ENCODE measurements at regions not wholly inside any gene's neighbourhood (a gene's known extent, or its start where the extent isn't known, plus 50 kb on each side); places are given as distances from the start of the nearest gene placed in this dataset.

- H3K9me2 ChIP-seq (ENCODE audit: insufficient read depth) = no peaks in the 10 kb centered on the region
- no peaks in the 10 kb centered on the region for H3K36me3 ChIP-seq (ENCODE audit: low read depth)
- H3K9me3 ChIP-seq (ENCODE audit: insufficient read depth, low read depth) = no peaks in the 10 kb centered on the region; the same call in 1 of the 2 replicates
- no peaks in the 10 kb centered on the region for H3F3A ChIP-seq (ENCODE audit: insufficient read depth, low read depth)
- H3K27ac ChIP-seq = no peak overlapping the region
- POLR2A ChIA-PET (ENCODE audit: unreplicated experiment) = no interaction called here
- no peaks in the 10 kb centered on the region for H3K4me1 ChIP-seq (replicated peaks; ENCODE audit: insufficient read depth)
- no peaks in the 10 kb centered on the region for H4K20me1 ChIP-seq (ENCODE audit: insufficient read depth)
- CTCF ChIA-PET = no interaction called here
- BruUV-seq (replicated peaks) = no TSS peak
- H2AFZ ChIP-seq = no peak overlapping the region
- intact Hi-C loops (cut with micrococcal nuclease; ENCODE audit: unreplicated experiment) = no loop called here
- TF ChIP-seq, protein P1, sequence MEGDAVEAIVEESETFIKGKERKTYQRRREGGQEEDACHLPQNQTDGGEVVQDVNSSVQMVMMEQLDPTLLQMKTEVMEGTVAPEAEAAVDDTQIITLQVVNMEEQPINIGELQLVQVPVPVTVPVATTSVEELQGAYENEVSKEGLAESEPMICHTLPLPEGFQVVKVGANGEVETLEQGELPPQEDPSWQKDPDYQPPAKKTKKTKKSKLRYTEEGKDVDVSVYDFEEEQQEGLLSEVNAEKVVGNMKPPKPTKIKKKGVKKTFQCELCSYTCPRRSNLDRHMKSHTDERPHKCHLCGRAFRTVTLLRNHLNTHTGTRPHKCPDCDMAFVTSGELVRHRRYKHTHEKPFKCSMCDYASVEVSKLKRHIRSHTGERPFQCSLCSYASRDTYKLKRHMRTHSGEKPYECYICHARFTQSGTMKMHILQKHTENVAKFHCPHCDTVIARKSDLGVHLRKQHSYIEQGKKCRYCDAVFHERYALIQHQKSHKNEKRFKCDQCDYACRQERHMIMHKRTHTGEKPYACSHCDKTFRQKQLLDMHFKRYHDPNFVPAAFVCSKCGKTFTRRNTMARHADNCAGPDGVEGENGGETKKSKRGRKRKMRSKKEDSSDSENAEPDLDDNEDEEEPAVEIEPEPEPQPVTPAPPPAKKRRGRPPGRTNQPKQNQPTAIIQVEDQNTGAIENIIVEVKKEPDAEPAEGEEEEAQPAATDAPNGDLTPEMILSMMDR (conservative IDR thresholded peaks at IDR 0.05) = no peak
- no peak for TF ChIP-seq EZH2 (IDR thresholded peaks at IDR 0.05; ENCODE audit: low read depth)
- no peak overlapping the region for H3K4me2 ChIP-seq
- H3K27me3 ChIP-seq (ENCODE audit: insufficient read depth, low read depth) = no peaks in the 10 kb centered on the region
- DNase-seq = no peak
- no peak overlapping the region for H3K4me3 ChIP-seq
- no peaks in the 10 kb centered on the region for H3K79me2 ChIP-seq (ENCODE audit: low read depth)
Observed at GRCh38 chr12:91609283-91609682, 426.7 kb upstream of the DCN start.

DNA sequence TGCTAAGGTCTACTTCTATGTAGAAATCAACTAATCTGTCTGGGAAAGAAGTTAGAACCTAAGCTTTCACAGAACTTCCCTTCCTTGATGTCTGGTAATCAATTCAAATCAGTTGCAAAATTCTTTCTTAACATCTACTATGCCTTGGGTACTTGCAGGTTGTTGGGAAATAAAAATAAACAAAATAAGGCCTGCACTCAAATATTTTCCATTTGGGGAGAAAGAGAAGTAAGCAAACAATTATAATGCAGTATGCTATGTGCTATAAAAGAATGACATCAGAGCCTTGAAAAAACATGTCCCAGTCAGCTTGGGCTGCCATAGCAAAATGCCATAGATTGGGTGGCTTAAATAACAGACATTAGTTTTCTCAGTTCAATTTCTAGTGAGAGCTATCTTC, 425.9 kb upstream of the DCN start:
- no TSS peak for BruUV-seq (replicated peaks)
- Histone ChIP-seq H3K4me2 (no peak overlapping the region), H3K9me3 (ENCODE audit: insufficient read depth, low read depth) (no peaks in the 10 kb centered on the region; the same call in 1 of the 2 replicates), H3K4me3 (no peak overlapping the region), H3K9me2 (ENCODE audit: insufficient read depth) (no peaks in the 10 kb centered on the region), H3F3A (ENCODE audit: insufficient read depth, low read depth) (no peaks in the 10 kb centered on the region), H3K27ac (no peak overlapping the region), H3K4me1 (replicated peaks; ENCODE audit: insufficient read depth) (no peaks in the 10 kb centered on the region), H3K79me2 (ENCODE audit: low read depth) (no peaks in the 10 kb centered on the region), H3K36me3 (ENCODE audit: low read depth) (no peaks in the 10 kb centered on the region), H2AFZ (no peak overlapping the region), H4K20me1 (ENCODE audit: insufficient read depth) (no peaks in the 10 kb centered on the region), H3K27me3 (ENCODE audit: insufficient read depth, low read depth) (no peaks in the 10 kb centered on the region)
- intact Hi-C loops (cut with micrococcal nuclease; ENCODE audit: unreplicated experiment) = no loop called here
- no peak for TF ChIP-seq EZH2 (IDR thresholded peaks at IDR 0.05; ENCODE audit: low read depth)
- TF ChIP-seq, protein P1 (conservative IDR thresholded peaks at IDR 0.05) = no peak
- DNase-seq = no peak
- POLR2A ChIA-PET (ENCODE audit: unreplicated experiment) = interaction anchor here (0.6 kb wide), 1 partner anchor 537 kb away, joined by 3 read pairs; the partner anchor contains the start of gene BTG1
- CTCF ChIA-PET = no interaction called here

GRCh38 chr12:91606662-91607377, 424.2 kb upstream of the DCN start:
- Histone ChIP-seq H3K27ac (no peak overlapping the region), H3K4me3 (no peak overlapping the region), H3K79me2 (ENCODE audit: low read depth) (no peaks in the 10 kb centered on the region), H3K4me2 (no peak overlapping the region), H3F3A (ENCODE audit: insufficient read depth, low read depth) (no peaks in the 10 kb centered on the region), H3K9me2 (ENCODE audit: insufficient read depth) (no peaks in the 10 kb centered on the region), H3K36me3 (ENCODE audit: low read depth) (no peaks in the 10 kb centered on the region), H3K4me1 (replicated peaks; ENCODE audit: insufficient read depth) (no peaks in the 10 kb centered on the region), H2AFZ (no peak overlapping the region), H4K20me1 (ENCODE audit: insufficient read depth) (no peaks in the 10 kb centered on the region), H3K27me3 (ENCODE audit: insufficient read depth, low read depth) (no peaks in the 10 kb centered on the region), H3K9me3 (ENCODE audit: insufficient read depth, low read depth) (no peaks in the 10 kb centered on the region; the same call in 1 of the 2 replicates)
- no peak for DNase-seq
- intact Hi-C loops (cut with micrococcal nuclease; ENCODE audit: unreplicated experiment) = no loop called here
- CTCF ChIA-PET = no interaction called here
- BruUV-seq (replicated peaks) = no TSS peak
- TF ChIP-seq, protein P1 (conservative IDR thresholded peaks at IDR 0.05) = no peak
- TF ChIP-seq EZH2 (IDR thresholded peaks at IDR 0.05; ENCODE audit: low read depth) = no peak
- POLR2A ChIA-PET (ENCODE audit: unreplicated experiment) = interaction anchor here (0.7 kb wide), 1 partner anchor 808 kb away, joined by 6 read pairs; no protein-coding TSS in a partner anchor

All from PC-9 (cell line).